ENCODE measurements at regions not wholly inside any gene's neighbourhood (a gene's known extent, or its start where the extent isn't known, plus 50 kb on each side); places are given as distances from the start of the nearest gene placed in this dataset.

DNA sequence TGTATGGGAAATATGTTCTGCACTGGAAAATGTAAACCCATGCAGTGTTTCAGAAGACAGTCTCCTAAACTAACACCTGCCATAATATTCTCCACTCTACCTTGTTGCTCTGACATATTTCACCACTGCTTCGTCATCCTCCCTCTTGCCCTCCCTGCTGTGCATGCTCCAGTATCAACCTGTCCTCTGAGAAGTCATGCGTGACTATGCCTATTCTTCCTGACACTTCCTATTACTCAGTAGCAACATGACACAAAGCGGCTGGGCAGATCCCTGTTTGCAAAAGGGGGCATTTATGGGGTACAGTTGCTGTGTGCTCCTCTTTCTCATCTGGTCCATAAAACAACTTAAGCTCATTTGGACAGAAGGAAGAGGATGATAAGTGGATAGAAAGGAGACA lies 805.6 kb upstream of the EEF2KMT start:
- no peak for DNase-seq
- intact Hi-C loops (cut with DNase I; ENCODE audit: low total_unique reads): no loop called here
- H3K27me3 ChIP-seq: no peaks in the 10 kb centered on the region
- H3K4me1 ChIP-seq: no peaks in the 10 kb centered on the region
- no peaks in the 10 kb centered on the region for H3K9me3 ChIP-seq
- H3K36me3 ChIP-seq: no peaks in the 10 kb centered on the region
- no peak overlapping the region for H3K27ac ChIP-seq
- TF ChIP-seq, protein P1, sequence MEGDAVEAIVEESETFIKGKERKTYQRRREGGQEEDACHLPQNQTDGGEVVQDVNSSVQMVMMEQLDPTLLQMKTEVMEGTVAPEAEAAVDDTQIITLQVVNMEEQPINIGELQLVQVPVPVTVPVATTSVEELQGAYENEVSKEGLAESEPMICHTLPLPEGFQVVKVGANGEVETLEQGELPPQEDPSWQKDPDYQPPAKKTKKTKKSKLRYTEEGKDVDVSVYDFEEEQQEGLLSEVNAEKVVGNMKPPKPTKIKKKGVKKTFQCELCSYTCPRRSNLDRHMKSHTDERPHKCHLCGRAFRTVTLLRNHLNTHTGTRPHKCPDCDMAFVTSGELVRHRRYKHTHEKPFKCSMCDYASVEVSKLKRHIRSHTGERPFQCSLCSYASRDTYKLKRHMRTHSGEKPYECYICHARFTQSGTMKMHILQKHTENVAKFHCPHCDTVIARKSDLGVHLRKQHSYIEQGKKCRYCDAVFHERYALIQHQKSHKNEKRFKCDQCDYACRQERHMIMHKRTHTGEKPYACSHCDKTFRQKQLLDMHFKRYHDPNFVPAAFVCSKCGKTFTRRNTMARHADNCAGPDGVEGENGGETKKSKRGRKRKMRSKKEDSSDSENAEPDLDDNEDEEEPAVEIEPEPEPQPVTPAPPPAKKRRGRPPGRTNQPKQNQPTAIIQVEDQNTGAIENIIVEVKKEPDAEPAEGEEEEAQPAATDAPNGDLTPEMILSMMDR (IDR thresholded peaks at IDR 0.05): no peak
- TF ChIP-seq POLR2A (IDR thresholded peaks at IDR 0.05): no peak
- no peak overlapping the region for H3K4me3 ChIP-seq

DNA sequence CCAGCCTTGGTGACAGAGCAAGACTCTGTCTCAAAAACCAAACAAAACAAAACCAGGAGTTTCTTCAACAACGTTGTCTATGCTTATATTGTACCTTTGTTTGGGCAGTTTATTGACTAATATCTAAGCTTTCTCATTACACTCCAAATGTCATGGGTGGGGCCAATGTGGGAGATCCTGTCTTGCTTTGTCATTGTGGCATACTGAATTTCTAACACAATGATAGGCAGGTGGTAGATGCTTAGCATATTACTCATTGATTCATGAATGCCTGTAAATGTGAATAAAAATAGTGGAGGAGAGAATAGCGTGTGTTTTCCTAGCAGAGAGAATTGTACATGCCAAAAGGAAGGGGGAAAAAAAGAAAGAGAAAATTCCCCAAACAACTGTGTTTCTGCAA lies 802.5 kb upstream of the EEF2KMT start:
- intact Hi-C loops (cut with DNase I; ENCODE audit: low total_unique reads): no loop called here
- H3K4me3 ChIP-seq: no peak overlapping the region
- H3K27me3 ChIP-seq: no peaks in the 10 kb centered on the region
- H3K27ac ChIP-seq: no peak overlapping the region
- no peak for DNase-seq
- TF ChIP-seq, protein P1 (IDR thresholded peaks at IDR 0.05): no peak
- TF ChIP-seq POLR2A (IDR thresholded peaks at IDR 0.05): no peak
- no peaks in the 10 kb centered on the region for H3K36me3 ChIP-seq
- no peaks in the 10 kb centered on the region for H3K9me3 ChIP-seq
- H3K4me1 ChIP-seq: no peaks in the 10 kb centered on the region

DNA sequence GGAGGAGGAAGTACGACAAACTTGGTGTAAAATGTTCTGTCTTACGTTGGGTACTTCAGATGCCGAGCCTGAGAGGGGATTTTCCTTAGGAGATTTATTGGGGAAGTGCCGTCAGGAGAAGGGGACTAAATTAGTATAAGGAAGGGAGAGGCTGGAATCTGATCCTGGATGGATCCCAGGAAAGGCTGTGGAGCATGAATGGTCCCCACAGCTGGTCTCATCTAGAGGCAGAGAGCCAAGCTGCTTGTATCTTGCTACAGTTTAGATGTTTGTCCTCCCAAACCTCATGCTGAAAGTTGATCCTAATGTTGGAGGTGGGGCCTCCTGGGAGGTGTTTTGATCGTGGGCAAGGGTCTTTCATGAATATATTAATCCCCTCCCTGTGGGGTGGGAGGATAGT lies 798.4 kb upstream of the EEF2KMT start:
- TF ChIP-seq, protein P1 (IDR thresholded peaks at IDR 0.05): no peak
- no peak for TF ChIP-seq POLR2A (IDR thresholded peaks at IDR 0.05)
- H3K36me3 ChIP-seq: no peaks in the 10 kb centered on the region
- H3K27me3 ChIP-seq: no peaks in the 10 kb centered on the region
- no peaks in the 10 kb centered on the region for H3K9me3 ChIP-seq
- DNase-seq: no peak
- H3K4me1 ChIP-seq: no peaks in the 10 kb centered on the region
- intact Hi-C loops (cut with DNase I; ENCODE audit: low total_unique reads): no loop called here
- H3K4me3 ChIP-seq: no peak overlapping the region
- no peak overlapping the region for H3K27ac ChIP-seq

DNA sequence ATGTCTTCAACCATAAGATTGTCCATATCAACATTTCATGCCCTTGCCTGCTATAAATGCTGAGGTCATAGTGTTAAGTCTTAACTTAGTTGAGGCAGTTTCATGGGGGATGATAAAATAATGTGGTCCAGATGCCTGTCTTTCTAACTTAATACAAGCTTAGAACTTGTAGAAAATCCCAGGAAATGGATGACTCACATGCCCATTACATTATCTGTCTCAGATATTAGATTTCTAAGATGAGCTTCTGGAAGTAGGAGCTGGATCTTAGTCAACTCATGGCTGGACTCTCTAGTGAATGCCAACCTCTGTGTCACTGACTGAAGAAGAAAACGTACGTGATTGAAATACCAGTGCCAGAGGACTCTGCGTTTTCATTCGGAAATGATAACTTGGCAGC lies 797.5 kb upstream of the EEF2KMT start:
- H3K4me3 ChIP-seq: no peak overlapping the region
- DNase-seq: no peak
- no peak overlapping the region for H3K27ac ChIP-seq
- intact Hi-C loops (cut with DNase I; ENCODE audit: low total_unique reads): no loop called here
- H3K4me1 ChIP-seq: no peaks in the 10 kb centered on the region
- no peaks in the 10 kb centered on the region for H3K36me3 ChIP-seq
- H3K9me3 ChIP-seq: no peaks in the 10 kb centered on the region
- TF ChIP-seq, protein P1 (IDR thresholded peaks at IDR 0.05): no peak
- no peak for TF ChIP-seq POLR2A (IDR thresholded peaks at IDR 0.05)
- no peaks in the 10 kb centered on the region for H3K27me3 ChIP-seq

DNA sequence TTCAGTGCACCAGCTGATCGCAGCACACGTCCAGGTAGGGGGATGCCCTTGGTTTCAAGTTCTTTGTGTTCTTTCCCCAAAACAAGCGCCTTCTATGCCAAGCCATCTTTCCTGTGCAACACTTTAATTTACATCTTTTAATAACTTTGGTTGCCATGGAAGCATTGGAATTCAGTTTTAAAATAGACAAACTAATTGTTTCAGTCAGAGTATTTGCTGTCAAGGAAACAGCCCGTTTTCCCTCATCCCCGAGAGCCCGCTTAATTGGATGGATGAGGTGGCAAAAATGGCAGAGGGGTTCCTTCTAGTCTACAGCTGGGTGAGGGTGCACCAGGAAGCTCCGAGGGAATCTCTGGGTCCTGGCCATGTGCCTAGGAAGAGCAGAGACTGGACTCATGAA lies 793.7 kb upstream of the EEF2KMT start:
- intact Hi-C loops (cut with DNase I; ENCODE audit: low total_unique reads): no loop called here
- no peak for DNase-seq
- Histone ChIP-seq H3K36me3 (no peaks in the 10 kb centered on the region), H3K27ac (no peak overlapping the region), H3K27me3 (no peaks in the 10 kb centered on the region), H3K4me3 (no peak overlapping the region), H3K9me3 (no peaks in the 10 kb centered on the region), H3K4me1 (no peaks in the 10 kb centered on the region)
- no peak for TF ChIP-seq POLR2A (IDR thresholded peaks at IDR 0.05)
- TF ChIP-seq, protein P1 (IDR thresholded peaks at IDR 0.05): no peak

Measured in uterus (tissue), 3 donors.